Pons (tissue), 1 donor: ENCODE measurements at regions not wholly inside any gene's neighbourhood (a gene's known extent, or its start where the extent isn't known, plus 50 kb on each side); places are given as distances from the start of the nearest gene placed in this dataset.
"Not testable (repeated sequence)": the region's sequence is repeated elsewhere in the genome, so short reads cannot be mapped to it uniquely, and the experiment has no call there.

Experiments
- DNase-seq: peaks from one replicate; pipeline ENCODE4 v3.0.0-alpha.2; 2016; ENCODE audit warnings: low spot score

GRCh38 chr4:19156786-19157185 lies 1094.9 kb upstream of the SLIT2 start:
- no peak for DNase-seq

GRCh38 chr4:19155568-19155967 lies 1096.1 kb upstream of the SLIT2 start:
- no peak for DNase-seq

DNA sequence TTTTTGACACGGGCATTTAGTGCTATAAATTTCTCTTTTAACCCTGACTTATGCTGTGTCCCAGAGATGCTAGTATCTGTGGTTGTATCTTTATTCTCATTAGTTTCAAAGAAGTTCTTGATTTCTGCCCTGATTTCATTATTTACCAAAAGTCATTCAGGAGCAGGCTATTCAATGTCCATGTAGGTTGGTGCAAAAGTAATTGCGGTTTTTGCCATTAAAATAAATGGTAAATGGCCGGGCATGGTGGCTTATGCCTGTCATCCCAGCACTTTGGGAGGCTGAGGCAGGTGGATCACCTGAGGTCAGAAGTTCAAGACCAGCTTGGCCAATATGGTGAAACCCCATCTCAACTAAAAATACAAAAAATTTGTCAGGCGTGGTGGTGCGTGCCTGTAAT lies 1097.4 kb upstream of the SLIT2 start:
- not testable (repeated sequence) for DNase-seq

GRCh38 chr4:19152264-19152663 lies 1099.4 kb upstream of the SLIT2 start:
- no peak for DNase-seq

DNA sequence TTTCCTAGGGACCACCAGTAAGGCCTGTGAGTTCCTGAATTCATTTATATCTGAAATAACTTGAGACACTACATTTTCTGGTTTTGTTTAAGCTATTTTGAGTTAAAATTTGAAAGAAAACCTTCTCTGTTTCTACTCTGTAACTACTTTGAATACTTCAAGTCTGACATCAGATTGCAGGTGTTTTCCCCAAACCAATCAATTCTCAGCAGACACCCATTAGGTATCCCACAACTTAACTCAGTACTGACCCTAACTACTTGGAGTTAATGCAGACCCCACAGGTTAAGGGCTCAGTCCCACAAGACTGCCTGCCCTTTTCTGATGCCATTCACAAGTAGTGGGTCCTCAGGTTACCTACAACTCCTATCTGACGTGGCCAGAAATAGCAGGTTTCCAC lies 1100.0 kb upstream of the SLIT2 start:
- no peak for DNase-seq

- no peak for DNase-seq
These were observed 1105.7 kb upstream of the SLIT2 start for GRCh38 chr4:19146038-19146437.

GRCh38 chr4:19135895-19136633 lies 1114.5 kb upstream of the LCORL start:
- DNase-seq = no peak

DNA sequence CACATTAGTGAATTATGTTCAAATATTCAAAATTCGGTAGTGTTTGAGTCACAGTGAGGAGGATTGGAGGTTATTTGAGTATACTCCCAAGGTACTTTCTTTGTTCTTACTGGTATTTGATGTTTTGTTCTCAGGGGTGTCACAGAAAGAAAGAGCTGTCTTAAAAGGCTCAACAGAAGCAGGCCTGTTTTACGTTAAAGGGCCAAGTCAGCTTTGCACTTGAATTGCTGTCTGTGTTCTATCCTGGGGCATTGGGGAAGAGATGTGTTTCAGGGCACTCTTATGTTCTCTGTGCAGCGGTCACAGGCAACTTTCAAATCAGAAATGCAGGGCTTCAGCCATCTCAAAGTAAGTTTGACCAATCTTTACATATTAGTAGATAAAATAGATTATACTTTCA lies 1113.1 kb upstream of the LCORL start:
- peak; percentile 15 for DNase-seq

GRCh38 chr4:19133315-19133714 lies 1111.8 kb upstream of the LCORL start:
- DNase-seq = no peak

- no peak for DNase-seq
These were observed 1109.3 kb upstream of the LCORL start for GRCh38 chr4:19130866-19131265.

- no peak for DNase-seq
These were observed 1106.6 kb upstream of the LCORL start for GRCh38 chr4:19128176-19128575.

DNA sequence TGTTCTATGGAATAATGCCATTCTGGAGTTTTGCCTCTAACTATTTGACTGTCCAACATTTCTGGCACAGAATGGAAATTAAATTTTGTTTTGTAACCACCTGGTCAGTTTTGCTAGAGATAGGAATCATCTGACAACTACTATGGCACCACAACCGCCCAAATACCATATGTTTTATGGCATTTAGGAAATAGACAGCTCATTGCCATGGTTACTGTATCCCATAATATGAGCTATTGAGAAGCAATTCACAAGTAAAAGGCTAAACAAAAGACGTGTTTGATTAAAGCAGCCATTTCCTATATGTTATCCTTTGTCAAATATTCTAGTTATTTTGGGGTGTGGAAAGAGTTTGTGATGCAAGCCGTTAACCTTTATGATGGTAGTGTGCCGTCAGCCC lies 1105.3 kb upstream of the LCORL start:
- no peak for DNase-seq

DNA sequence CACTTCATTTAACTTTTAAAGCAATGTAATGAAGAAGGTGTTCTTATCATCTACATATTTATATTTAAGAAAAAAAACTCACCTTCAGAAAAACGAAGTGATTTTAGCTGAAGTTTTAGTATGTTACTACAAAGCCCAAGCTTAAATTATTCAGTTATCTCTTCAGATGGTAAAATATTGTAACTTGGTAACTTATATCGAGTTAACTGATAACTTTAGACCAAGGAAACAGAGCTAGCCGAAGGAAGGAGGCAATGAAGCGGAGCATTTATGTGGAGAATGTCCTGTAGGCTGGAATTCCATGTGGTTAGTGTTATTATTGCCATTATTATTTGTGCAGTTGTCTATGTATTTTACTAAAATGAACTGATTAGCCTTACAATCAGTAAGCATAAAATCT lies 1102.1 kb upstream of the LCORL start:
- no peak for DNase-seq

DNA sequence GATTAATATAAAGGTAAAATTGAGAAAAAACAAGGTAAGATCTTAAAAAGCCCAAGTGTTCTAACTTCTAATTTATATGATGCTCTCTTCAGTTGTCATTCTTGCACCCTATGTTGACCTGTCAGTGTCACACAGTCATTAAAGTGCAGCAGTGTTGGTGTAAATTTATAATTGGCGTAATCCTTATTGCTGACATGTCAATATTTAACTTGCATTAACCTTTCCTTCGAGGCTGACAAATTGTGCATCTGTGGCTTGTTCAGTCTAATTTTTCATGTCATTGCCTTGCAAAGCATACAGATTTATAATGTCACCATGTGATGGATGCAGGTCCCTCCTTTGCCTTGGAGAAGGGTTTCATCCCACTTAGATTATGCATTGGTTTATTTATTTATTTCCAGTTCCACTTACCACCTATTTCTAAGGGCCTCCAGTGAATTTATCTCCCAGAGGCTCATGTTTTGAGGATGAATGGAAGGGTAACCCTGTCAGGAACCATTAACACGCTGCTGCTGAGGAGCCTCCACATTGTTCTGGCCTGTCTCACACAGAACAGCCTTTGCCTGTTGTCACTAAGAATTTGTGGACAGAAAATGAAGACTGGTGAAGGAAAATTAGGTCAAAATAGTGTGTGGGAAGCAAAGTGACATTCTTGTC lies 1098.5 kb upstream of the LCORL start:
- DNase-seq = no peak

GRCh38 chr4:19117022-19117421 lies 1095.5 kb upstream of the LCORL start:
- DNase-seq = no peak

DNA sequence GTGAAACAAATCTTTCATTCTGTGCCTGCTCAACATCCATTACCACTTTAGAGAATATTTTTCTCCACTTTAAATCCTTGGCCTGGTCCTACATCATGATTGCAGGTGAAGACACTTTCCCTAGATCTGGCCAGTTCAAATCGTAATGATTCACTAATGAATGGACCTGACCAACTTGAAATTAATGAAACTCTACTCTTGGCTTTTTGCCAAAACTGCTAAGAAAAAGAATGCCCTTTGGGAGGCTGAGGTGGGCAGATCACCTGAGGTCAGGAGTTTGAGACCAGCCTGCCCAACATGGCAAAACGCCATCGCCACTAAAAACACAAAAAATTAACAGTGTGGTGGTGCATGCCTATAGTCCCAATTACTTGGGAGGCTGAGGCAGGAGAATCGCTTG lies 1082.6 kb upstream of the LCORL start:
- no peak for DNase-seq

DNA sequence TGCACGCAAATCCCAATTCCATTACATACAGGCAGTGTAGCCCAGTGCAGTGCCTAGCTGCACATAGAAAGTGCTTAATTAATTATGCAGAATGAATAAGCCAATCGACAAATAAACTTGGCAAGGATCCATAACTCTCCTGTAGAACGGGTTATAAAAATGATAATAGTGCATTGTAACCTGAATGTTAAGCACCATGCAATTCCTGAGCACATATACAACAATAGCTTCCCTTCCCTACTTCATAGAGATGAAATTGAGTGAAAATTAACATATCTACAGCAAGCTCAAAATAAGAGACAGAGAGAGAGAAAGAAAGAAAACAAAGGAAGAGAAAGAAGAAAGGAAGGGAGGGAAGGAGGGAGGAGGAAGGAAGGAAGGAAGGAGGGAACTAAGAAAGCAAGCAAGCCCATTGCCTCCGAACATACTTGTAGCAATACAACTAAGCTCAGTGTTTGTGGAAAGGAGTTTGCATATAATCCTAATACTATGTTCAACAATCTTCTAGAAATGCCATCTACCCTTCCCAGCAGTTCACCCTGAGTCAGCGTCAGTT lies 1074.0 kb upstream of the LCORL start:
- DNase-seq = no peak

DNA sequence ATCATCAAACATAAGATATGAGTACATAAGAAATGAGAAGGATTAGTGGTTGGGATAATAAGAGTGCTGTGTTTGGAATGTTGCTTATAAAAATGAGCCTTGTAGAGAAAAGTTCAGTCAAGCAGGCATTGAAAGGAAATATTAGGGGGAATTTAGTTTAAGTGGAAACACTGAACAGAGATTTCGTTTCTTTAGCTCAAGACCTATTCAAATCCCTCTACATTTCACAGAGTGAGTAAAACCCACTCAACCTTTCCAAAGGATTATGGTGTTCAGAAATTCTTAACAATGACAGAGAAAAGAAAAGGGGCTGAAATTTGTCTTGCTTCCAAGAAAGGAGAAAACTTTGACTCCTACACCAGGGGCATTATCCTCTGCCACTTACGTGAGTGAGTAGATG lies 1072.4 kb upstream of the LCORL start:
- DNase-seq = no peak

GRCh38 chr4:19092797-19093196 lies 1071.2 kb upstream of the LCORL start:
- DNase-seq = no peak

DNA sequence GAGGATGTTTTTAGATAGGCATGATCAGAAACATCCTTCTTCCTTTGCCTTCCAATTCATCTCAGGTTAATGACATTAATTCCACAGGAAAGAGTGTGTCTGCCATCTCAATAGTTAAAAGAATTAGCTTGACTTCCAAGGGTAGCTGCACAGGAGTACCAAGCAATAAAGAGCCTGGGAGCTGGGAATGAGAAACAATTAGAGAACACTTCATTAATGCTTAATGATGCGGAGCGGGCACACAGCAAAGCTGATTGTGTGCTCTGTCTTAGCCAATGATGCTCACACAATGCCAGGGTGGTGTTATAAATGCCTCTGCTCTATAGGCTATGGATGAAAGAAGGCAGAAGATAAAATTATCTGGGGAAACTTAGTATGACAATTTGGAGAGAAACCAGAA lies 1052.5 kb upstream of the LCORL start:
- DNase-seq = no peak

GRCh38 chr4:19063662-19064061 lies 1042.1 kb upstream of the LCORL start:
- no peak for DNase-seq

DNA sequence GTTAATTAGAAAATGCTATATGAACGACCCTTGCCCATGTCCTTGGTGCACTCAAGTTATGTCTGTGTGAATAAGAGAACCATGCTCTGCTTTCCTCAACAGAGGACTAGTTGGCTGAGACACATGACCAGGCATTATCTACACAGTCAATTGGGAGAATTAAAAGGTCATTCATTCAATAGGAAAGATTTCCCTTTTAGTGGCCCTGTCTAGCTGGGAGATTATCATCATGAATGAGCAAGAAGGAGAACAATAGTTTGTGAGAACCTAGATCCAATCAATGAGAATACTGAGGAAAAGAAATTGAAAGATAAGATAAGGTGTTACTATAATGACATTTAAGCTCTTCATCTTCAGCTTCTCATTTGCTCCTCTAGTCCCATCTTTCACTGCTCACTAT lies 1033.4 kb upstream of the LCORL start:
- DNase-seq = no peak

DNA sequence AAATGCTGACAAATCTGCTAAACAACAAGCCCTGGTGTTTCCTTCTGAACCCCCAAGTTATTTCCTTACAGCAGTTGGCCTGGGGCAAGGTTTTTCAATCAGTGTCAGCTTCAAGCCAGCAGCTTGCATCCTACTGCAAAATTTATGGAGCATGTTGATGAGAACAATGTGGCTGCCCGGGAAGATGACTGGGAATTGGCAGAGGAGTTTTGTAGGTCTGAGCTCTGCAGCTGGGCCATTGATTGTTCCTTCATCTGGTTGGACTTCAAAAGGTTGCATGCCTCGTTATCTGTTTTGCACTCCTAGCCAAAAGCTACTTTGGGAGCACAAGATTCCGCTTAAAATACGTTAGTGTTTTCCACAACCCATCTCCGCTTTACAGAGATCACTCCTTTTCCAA lies 1030.3 kb upstream of the LCORL start:
- DNase-seq = no peak
